Esophagus muscularis mucosa (tissue), 4 donors: ENCODE measurements at regions not wholly inside any gene's neighbourhood (a gene's known extent, or its start where the extent isn't known, plus 50 kb on each side); places are given as distances from the start of the nearest gene placed in this dataset.

Experiments used
- EP300 ChIP-seq: sonication (generic); formaldehyde crosslinking; IDR thresholded peaks from one replicate; pipeline ENCODE4 v1.6.1; 2017; ENCODE audit warnings: antibody characterized with exemption
- POLR2A ChIP-seq: fragments of 450-650 bp; IDR thresholded peaks from one replicate; pipeline ENCODE4 v1.6.1; 2017; ENCODE audit warnings: antibody characterized with exemption, moderate library complexity, mild to moderate bottlenecking, low read depth
- POLR2AphosphoS5 ChIP-seq, 2 donors: sonication (generic); formaldehyde crosslinking; IDR thresholded peaks; one replicate each; pipeline ENCODE4 v1.6.1; 2017; ENCODE audit warnings: antibody characterized with exemption in 2 of 2
- TF ChIP-seq, protein P1 (sequence below), 3 experiments: fragments of 200-600 bp in 2 of 3; fragments of 450-650 bp in 1 of 3; sonication (generic) in 2 of 3; IDR thresholded peaks; one replicate each; pipeline ENCODE4 v1.5.1; 2017 to 2019; ENCODE audit warnings: antibody characterized with exemption in 3 of 3, mild to moderate bottlenecking in 2 of 3, moderate library complexity in 1 of 3

DNA sequence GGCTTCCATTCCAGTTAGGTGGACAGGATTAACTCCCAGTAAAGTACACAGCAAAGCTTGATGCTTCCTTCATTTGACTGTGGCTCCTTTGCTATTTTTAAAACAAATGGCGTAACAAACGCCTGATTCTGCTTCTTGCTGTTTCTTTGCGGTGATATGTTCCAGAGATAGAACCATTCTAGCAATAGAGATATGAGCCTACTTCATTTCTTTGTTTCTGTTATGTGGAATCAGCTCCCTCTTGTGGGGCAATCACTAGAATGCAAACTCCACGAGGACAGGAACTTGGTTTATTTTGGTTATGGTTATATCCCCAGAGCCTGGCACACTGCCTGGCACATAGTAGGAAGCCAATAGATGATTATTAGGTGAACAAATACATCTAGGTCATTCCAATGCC, 122.6 kb upstream of the SLC6A11 start:
- TF ChIP-seq POLR2A (no peak), EP300 (no peak), POLR2AphosphoS5 (IDR thresholded peaks at IDR 0.05) (no peak)
- TF ChIP-seq, protein P1, sequence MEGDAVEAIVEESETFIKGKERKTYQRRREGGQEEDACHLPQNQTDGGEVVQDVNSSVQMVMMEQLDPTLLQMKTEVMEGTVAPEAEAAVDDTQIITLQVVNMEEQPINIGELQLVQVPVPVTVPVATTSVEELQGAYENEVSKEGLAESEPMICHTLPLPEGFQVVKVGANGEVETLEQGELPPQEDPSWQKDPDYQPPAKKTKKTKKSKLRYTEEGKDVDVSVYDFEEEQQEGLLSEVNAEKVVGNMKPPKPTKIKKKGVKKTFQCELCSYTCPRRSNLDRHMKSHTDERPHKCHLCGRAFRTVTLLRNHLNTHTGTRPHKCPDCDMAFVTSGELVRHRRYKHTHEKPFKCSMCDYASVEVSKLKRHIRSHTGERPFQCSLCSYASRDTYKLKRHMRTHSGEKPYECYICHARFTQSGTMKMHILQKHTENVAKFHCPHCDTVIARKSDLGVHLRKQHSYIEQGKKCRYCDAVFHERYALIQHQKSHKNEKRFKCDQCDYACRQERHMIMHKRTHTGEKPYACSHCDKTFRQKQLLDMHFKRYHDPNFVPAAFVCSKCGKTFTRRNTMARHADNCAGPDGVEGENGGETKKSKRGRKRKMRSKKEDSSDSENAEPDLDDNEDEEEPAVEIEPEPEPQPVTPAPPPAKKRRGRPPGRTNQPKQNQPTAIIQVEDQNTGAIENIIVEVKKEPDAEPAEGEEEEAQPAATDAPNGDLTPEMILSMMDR (IDR thresholded peaks at IDR 0.05) = no peak
